OCI-LY3 (cell line): ENCODE measurements at regions not wholly inside any gene's neighbourhood (a gene's known extent, or its start where the extent isn't known, plus 50 kb on each side); places are given as distances from the start of the nearest gene placed in this dataset.

ENCODE experiments used
- H2AFZ ChIP-seq: fragments of 200-600, 300-600 bp; shearing (Covaris generic); 2 replicates; pipeline ENCODE4 v1.6.0; 2014; ENCODE audit warnings: antibody characterized with exemption, low read depth, low read length
- H3K27ac ChIP-seq: fragments of 200-600, 300-600 bp; sonication (generic); 2 replicates; pipeline ENCODE4 v1.5.1; 2014; ENCODE audit warnings: mild to moderate bottlenecking, low read length, moderate library complexity, mixed read lengths
- H3K27me3 ChIP-seq: fragments of 200-600, 300-600 bp; sonication (generic); 2 replicates; pipeline ENCODE4 v1.6.1; 2014; ENCODE audit warnings: low read depth, low read length, mixed read lengths
- H3K36me3 ChIP-seq: fragments of 200-600, 300-600 bp; sonication (generic); replicated peaks from 2 replicates; pipeline ENCODE3; 2014; ENCODE audit warnings: low read depth, low read length, mixed read lengths
- H3K4me1 ChIP-seq: fragments of 300-600, 200-600 bp; sonication (generic); 2 replicates; pipeline ENCODE4 v1.6.1; 2014; ENCODE audit warnings: low read length, mixed read lengths
- H3K4me2 ChIP-seq: fragments of 200-600, 300-600 bp; sonication (generic); 2 replicates; pipeline ENCODE4 v1.6.1; 2014; ENCODE audit warnings: low read length, mixed read lengths
- H3K4me3 ChIP-seq: fragments of 300-600, 200-600 bp; sonication (generic); 2 replicates; pipeline ENCODE4 v1.5.1; 2014; ENCODE audit warnings: antibody characterized with exemption, mild to moderate bottlenecking, low read length, moderate library complexity
- H3K79me2 ChIP-seq: fragments of 300-600, 200-600 bp; shearing (Covaris generic); 2 replicates; pipeline ENCODE4 v1.6.1; 2014; ENCODE audit warnings: mild to moderate bottlenecking, low read length, mixed read lengths
- H3K9ac ChIP-seq: fragments of 300-600, 200-600 bp; shearing (Covaris generic); 2 replicates; pipeline ENCODE4 v1.6.0; 2014; ENCODE audit warnings: mild to moderate bottlenecking, low read length, moderate library complexity
- H3K9me3 ChIP-seq: fragments of 200-600, 300-600 bp; shearing (Covaris generic); 2 replicates; pipeline ENCODE4 v1.6.1; 2014; ENCODE audit warnings: low read length, mixed read lengths; ENCODE audit not compliant: insufficient read depth
- H4K20me1 ChIP-seq: fragments of 200-600, 300-600 bp; sonication (generic); 2 replicates; pipeline ENCODE4 v1.6.1; 2016; ENCODE audit warnings: low read length, mixed read lengths; ENCODE audit not compliant: insufficient read depth
- CTCF ChIP-seq: fragments of 200-600, 300-600 bp; sonication (generic); IDR thresholded peaks from 2 replicates; pipeline ENCODE4 v1.5.1; 2014; ENCODE audit warnings: antibody characterized with exemption, low read length, low read depth
- EZH2phosphoT487 ChIP-seq: fragments of 200-600 bp; shearing (Covaris generic); IDR thresholded peaks from 2 replicates; pipeline ENCODE4 v1.6.1; 2018; ENCODE audit warnings: antibody characterized with exemption, mixed run types, low read depth

GRCh38 chr12:125353871-125354270, 288.6 kb downstream of the AACS start:
- no peak overlapping the region for H3K27ac ChIP-seq
- no peaks in the 10 kb centered on the region for H3K27me3 ChIP-seq
- H3K9me3 ChIP-seq = peaks cover 9% of the 10 kb centered on the region; the same call in 1 of the 2 replicates
- no peaks in the 10 kb centered on the region for H3K4me1 ChIP-seq
- no peak overlapping the region for H2AFZ ChIP-seq
- H3K9ac ChIP-seq = no peak overlapping the region
- no peaks in the 10 kb centered on the region for H4K20me1 ChIP-seq
- no peak overlapping the region for H3K4me2 ChIP-seq
- no peak for TF ChIP-seq CTCF
- no peak for TF ChIP-seq EZH2phosphoT487
- H3K36me3 ChIP-seq = peaks cover 8% of the 10 kb centered on the region
- H3K79me2 ChIP-seq = no peaks in the 10 kb centered on the region
- H3K4me3 ChIP-seq = no peak overlapping the region

- no peaks in the 10 kb centered on the region for H3K79me2 ChIP-seq
- no peak overlapping the region for H3K27ac ChIP-seq
- H4K20me1 ChIP-seq = no peaks in the 10 kb centered on the region
- TF ChIP-seq CTCF (no peak), EZH2phosphoT487 (no peak)
- peaks cover 3% of the 10 kb centered on the region for H3K36me3 ChIP-seq
- no peak overlapping the region for H3K9ac ChIP-seq
- no peaks in the 10 kb centered on the region for H3K27me3 ChIP-seq
- H3K4me2 ChIP-seq = no peak overlapping the region
- H3K4me1 ChIP-seq = no peaks in the 10 kb centered on the region
- peaks cover 9% of the 10 kb centered on the region; the same call in 1 of the 2 replicates for H3K9me3 ChIP-seq
- no peak overlapping the region for H3K4me3 ChIP-seq
- H2AFZ ChIP-seq = no peak overlapping the region
Observed at GRCh38 chr12:125355614-125356013, 290.4 kb downstream of the AACS start.

GRCh38 chr12:125356111-125356510, 290.9 kb downstream of the AACS start:
- Histone ChIP-seq H3K79me2 (no peaks in the 10 kb centered on the region), H3K4me1 (peaks cover 3% of the 10 kb centered on the region; the same call in 1 of the 2 replicates), H3K9me3 (peaks cover 9% of the 10 kb centered on the region; the same call in 1 of the 2 replicates), H4K20me1 (no peaks in the 10 kb centered on the region), H3K4me3 (no peak overlapping the region), H3K9ac (no peak overlapping the region), H2AFZ (no peak overlapping the region), H3K4me2 (no peak overlapping the region), H3K27ac (no peak overlapping the region), H3K36me3 (peaks cover 3% of the 10 kb centered on the region), H3K27me3 (no peaks in the 10 kb centered on the region)
- TF ChIP-seq CTCF = no peak
- no peak for TF ChIP-seq EZH2phosphoT487

- peaks cover 7% of the 10 kb centered on the region; the same call in 1 of the 2 replicates for H3K4me1 ChIP-seq
- no peaks in the 10 kb centered on the region for H3K79me2 ChIP-seq
- no peak for TF ChIP-seq CTCF
- TF ChIP-seq EZH2phosphoT487 = no peak
Observed at GRCh38 chr12:125357561-125357960, 292.3 kb downstream of the AACS start.

More at GRCh38 chr12:125357561-125357960, 292.3 kb downstream of the AACS start:
- H3K36me3 ChIP-seq = peaks cover 3% of the 10 kb centered on the region
- no peak overlapping the region for H3K4me2 ChIP-seq
- no peak overlapping the region for H3K4me3 ChIP-seq
- no peaks in the 10 kb centered on the region for H4K20me1 ChIP-seq
- 0 out of 2 replicates have a peak, but pooled peaks cover 3% of the 10 kb centered on the region for H3K9me3 ChIP-seq
- no peak overlapping the region for H3K27ac ChIP-seq
- H3K27me3 ChIP-seq = no peaks in the 10 kb centered on the region
- no peak overlapping the region for H2AFZ ChIP-seq
- H3K9ac ChIP-seq = no peak overlapping the region
